ENCODE measurements at regions not wholly inside any gene's neighbourhood (a gene's known extent, or its start where the extent isn't known, plus 50 kb on each side); places are given as distances from the start of the nearest gene placed in this dataset.
"Not testable (repeated sequence)": the region's sequence is repeated elsewhere in the genome, so short reads cannot be mapped to it uniquely, and the experiment has no call there.

- no peak for DNase-seq (ENCODE audit: low read depth in 3 of 3)
Measured at GRCh38 chr4:19239565-19239964, 1012.1 kb upstream of the SLIT2 start.

- DNase-seq (ENCODE audit: low read depth in 3 of 3), result no peak
Measured at GRCh38 chr4:19236473-19236872, 1015.2 kb upstream of the SLIT2 start.

- no peak for DNase-seq (ENCODE audit: low read depth in 3 of 3)
Measured at GRCh38 chr4:19230906-19231545, 1020.7 kb upstream of the SLIT2 start.

GRCh38 chr4:19227701-19228100 lies 1024.0 kb upstream of the SLIT2 start:
- DNase-seq (ENCODE audit: low read depth in 3 of 3), result no peak

GRCh38 chr4:19224820-19225219 lies 1026.9 kb upstream of the SLIT2 start:
- DNase-seq (ENCODE audit: low read depth in 3 of 3), result no peak

GRCh38 chr4:19216476-19216875 lies 1035.2 kb upstream of the SLIT2 start:
- DNase-seq (ENCODE audit: low read depth in 3 of 3), result no peak

GRCh38 chr4:19214591-19215186 lies 1037.0 kb upstream of the SLIT2 start:
- no peak for DNase-seq (ENCODE audit: low read depth in 3 of 3)

- no peak for DNase-seq (ENCODE audit: low read depth in 3 of 3)
Measured at GRCh38 chr4:19213388-19213787, 1038.3 kb upstream of the SLIT2 start.

GRCh38 chr4:19205853-19206252 lies 1045.9 kb upstream of the SLIT2 start:
- no peak for DNase-seq (ENCODE audit: low read depth in 3 of 3)

GRCh38 chr4:19197838-19198237 lies 1053.9 kb upstream of the SLIT2 start:
- not testable (repeated sequence) for DNase-seq (ENCODE audit: low read depth in 3 of 3)

- no peak for DNase-seq (ENCODE audit: low read depth in 3 of 3)
Measured at GRCh38 chr4:19195696-19196095, 1056.0 kb upstream of the SLIT2 start.

GRCh38 chr4:19194672-19195071 lies 1057.0 kb upstream of the SLIT2 start:
- DNase-seq (ENCODE audit: low read depth in 3 of 3), result no peak

- DNase-seq (ENCODE audit: low read depth in 3 of 3), result no peak
Measured at GRCh38 chr4:19193274-19193981, 1058.3 kb upstream of the SLIT2 start.

- no peak for DNase-seq (ENCODE audit: low read depth in 3 of 3)
Measured at GRCh38 chr4:19191979-19192650, 1059.6 kb upstream of the SLIT2 start.

- DNase-seq (ENCODE audit: low read depth in 3 of 3), result no peak
Measured at GRCh38 chr4:19187691-19188090, 1064.0 kb upstream of the SLIT2 start.

GRCh38 chr4:19187096-19187495 lies 1064.6 kb upstream of the SLIT2 start:
- DNase-seq (ENCODE audit: low read depth in 3 of 3), result no peak

- DNase-seq (ENCODE audit: low read depth in 3 of 3), result not testable (repeated sequence)
Measured at GRCh38 chr4:19181631-19182030, 1070.1 kb upstream of the SLIT2 start.

GRCh38 chr4:19178835-19179234 lies 1072.9 kb upstream of the SLIT2 start:
- DNase-seq (ENCODE audit: low read depth in 3 of 3), result no peak

GRCh38 chr4:19177616-19178015 lies 1074.1 kb upstream of the SLIT2 start:
- DNase-seq (ENCODE audit: low read depth in 3 of 3), result no peak

GRCh38 chr4:19171832-19172231 lies 1079.9 kb upstream of the SLIT2 start:
- DNase-seq (ENCODE audit: low read depth in 3 of 3), result no peak

- no peak for DNase-seq (ENCODE audit: low read depth in 3 of 3)
Measured at GRCh38 chr4:19167311-19167710, 1084.4 kb upstream of the SLIT2 start.

- DNase-seq (ENCODE audit: low read depth in 3 of 3), result no peak
Measured at GRCh38 chr4:19164334-19164733, 1087.4 kb upstream of the SLIT2 start.

- DNase-seq (ENCODE audit: low read depth in 3 of 3), result no peak
Measured at GRCh38 chr4:19159874-19160273, 1091.8 kb upstream of the SLIT2 start.

Data from stimulated activated CD4-positive, alpha-beta T cell treated with anti-CD3 and anti-CD28 coated beads, TNF-alpha, amount 100 ng/mL, for 4 hours (primary cell).